GM21717 (cell line): ENCODE measurements at regions not wholly inside any gene's neighbourhood (a gene's known extent, or its start where the extent isn't known, plus 50 kb on each side); places are given as distances from the start of the nearest gene placed in this dataset.

Source experiments
- ATAC-seq: cut with Tn5 transposase; IDR thresholded peaks from one replicate; pipeline ENCODE4 v1.9.1; 2021; ENCODE audit warnings: mild to moderate bottlenecking, moderate library complexity; ENCODE audit not compliant: unreplicated experiment

DNA sequence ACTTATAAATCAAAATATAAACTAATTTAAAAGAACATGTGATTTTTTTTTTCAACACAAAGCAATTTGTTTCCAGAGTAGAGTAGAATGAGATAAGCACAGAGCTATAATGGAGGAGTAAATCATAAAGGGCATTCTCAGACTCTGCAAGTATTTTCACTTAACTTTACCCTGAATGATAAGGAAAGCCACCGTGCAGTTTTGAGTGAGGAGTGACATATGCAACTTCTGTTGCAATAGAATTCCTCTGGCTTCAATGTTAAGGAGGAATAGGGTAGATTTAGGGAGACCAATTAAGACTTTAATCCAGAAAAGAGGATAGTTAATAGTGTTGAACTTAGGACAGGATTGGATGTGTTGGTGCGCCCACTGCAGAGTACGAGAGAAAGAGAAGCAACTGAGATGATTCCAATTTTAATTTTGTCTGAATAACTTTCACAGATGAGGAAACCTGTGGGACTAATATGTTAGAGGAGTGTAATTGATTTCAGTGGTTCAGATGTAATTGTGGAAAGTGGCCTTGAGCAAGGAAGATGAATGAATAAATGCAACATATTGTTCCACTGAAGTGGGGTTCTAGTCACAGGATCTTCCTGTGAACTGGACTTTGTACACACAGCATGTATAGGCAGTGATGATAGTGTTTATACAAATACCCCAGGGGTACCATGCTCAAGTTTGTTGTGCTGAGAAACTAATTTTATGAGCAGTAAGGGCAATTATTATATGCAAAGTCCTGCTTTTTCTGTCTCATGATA, 255.5 kb upstream of the ANO3 start:
- no peak for ATAC-seq

GRCh38 chr11:26078231-26078821, 253.6 kb upstream of the ANO3 start:
- peak; percentile 79 for ATAC-seq

- no peak for ATAC-seq
Observed at GRCh38 chr11:26084313-26084712, 247.6 kb upstream of the ANO3 start.

- no peak for ATAC-seq
Observed at GRCh38 chr11:26086028-26086427, 245.9 kb upstream of the ANO3 start.

DNA sequence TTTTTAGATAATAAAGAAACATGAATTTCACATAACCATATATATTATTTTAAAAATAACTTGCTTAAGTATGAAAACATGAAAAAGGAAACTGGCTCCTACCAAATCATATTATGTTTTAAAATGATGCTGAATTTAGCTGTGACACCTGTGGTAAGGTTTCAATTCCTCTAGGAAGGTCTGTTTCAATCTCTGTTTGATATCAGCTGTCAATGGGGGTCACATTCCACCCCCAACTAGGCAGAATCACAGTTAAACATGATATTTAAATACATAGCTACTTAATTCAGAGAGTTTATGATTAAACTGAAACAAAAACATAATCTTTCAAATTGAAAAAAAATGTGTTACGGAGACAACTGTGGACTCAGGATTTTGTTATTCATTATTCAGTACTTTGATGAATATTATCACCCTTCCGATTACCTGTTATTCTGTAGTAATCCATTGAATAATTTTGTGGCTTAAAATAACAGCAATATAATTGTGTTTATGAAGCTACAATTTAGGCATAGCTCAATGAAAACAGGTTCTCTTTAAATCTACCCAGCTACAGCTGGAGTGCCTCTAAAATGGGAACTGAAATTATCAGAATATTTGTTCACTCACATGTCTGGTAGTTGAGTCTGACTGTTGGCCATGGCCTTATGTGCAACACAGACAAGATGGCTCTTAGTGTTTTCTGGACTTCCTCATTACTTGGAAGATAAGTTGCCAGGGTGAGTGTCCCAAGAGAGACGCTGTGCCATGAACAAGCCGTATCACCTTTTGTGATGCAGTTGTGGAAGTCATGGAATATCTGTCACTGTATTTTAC, 244.6 kb upstream of the ANO3 start:
- ATAC-seq = peak; percentile 99

DNA sequence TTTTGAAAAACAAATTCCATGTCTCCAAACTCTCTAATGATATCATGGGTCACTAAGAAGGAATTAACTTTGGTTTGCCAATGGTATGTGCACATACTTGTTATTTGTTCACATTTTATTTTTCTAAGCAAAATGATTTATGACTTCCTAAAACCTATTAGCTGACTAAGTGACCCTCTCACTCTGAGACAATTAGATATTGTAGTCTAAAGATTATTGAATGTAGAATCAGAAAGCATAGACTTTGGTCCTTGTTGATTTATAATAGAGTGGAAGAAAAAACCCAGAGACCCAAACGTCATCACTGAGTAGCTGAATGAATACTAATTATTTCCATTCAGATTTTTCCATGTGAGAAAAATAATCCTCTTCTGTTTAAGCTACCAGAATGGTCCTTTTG, 243.5 kb upstream of the ANO3 start:
- no peak for ATAC-seq

DNA sequence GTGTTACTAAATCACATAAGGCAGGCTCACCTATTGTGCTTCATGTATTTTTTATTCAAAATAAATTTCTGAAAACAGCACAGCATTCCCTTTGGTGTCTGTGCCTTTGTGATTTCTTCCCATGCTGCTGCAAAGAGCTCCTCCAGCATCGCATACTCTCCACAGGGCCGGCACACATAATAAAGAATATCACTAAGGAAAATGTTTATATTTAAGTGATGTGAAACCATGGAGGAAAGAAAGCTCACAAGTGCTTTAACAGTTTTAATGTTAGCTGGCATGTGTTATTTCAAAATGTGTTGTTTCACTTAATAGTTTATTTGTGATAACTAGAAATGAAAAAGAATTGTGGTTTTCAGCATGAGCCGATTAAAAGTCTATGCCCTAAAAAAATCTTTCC, 241.3 kb upstream of the ANO3 start:
- no peak for ATAC-seq

DNA sequence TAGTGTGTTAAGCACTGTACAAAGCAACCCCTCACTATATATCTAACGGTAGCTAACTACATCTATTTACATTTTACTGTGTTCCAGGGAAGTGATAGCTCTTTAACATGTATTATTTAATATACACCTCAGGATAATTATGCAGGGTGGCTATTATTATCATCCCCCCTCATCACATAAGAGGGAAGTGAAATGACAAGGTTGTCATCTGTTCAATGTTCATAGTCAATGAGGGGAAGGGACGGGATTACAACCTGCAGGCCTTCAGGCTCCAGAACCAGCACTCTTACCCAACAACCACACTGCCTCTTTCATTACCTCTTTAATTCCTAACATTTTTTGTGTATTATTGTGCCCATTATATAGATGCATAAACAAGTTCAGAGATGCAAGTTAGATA, 238.7 kb upstream of the ANO3 start:
- no peak for ATAC-seq

GRCh38 chr11:26095340-26095739, 236.6 kb upstream of the ANO3 start:
- ATAC-seq = no peak

DNA sequence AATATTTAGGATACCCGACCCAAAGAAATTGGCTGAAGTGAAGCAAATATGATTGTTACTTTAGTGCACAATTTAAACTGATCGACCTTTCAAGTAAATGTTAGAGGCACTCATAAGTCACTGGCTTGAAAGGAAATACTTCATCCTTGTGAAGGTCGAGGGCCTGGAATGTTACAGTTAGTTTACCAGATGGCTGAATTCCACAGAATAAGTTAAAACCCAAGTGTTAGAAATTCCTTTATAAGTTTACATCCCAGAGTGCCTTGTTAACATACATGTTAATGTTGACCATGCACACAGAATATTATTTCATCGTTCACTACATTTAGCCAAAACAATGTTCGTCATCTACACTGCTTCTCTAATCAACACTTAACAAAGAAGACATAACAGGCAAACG, 235.5 kb upstream of the ANO3 start:
- no peak for ATAC-seq

DNA sequence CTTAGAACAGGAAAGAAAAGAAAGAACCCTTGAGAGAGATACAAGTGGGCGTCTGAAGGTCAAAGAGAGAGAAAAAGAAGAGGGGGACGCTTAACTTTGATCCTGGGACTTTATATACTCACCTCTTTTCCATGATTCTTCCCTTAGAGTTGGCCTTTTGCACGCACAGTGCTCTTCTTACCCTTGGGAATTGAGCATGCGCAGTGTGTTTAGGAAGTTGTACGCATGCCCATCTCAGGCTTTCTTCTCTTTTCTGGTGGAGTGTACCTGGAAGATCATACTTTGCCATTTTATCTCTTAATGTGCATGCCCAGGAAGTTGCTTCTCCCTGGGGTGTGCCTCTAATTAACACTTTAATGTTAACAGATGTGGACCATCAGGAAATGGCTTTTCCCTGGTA, 229.6 kb upstream of the ANO3 start:
- ATAC-seq = no peak

GRCh38 chr11:26105762-26106423, 226.0 kb upstream of the ANO3 start:
- ATAC-seq = no peak

- no peak for ATAC-seq
Observed at GRCh38 chr11:26106726-26107125, 225.2 kb upstream of the ANO3 start.

- no peak for ATAC-seq
Observed at GRCh38 chr11:26109658-26110368, 222.1 kb upstream of the ANO3 start.

- no peak for ATAC-seq
Observed at GRCh38 chr11:26112264-26112663, 219.7 kb upstream of the ANO3 start.

DNA sequence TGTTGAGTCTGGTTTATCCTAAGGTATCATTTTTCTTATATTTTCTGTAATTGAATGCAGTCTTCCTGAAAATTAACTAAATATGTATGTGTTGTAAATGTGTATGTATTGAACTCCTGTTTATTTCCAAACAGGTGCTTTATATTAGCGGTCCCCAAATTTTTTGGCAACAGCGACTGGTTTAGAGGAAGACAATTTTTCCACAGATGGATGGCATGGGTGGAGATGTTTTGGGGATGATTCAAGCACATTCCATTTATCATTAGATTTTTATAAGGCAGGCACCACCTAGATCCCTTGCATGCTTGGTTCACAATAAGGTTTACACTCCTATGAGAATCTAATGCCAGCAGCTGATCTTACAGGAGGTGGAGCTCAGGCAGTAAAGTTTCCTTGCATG, 210.5 kb upstream of the ANO3 start:
- no peak for ATAC-seq

GRCh38 chr11:26126741-26127140, 205.2 kb upstream of the ANO3 start:
- no peak for ATAC-seq

DNA sequence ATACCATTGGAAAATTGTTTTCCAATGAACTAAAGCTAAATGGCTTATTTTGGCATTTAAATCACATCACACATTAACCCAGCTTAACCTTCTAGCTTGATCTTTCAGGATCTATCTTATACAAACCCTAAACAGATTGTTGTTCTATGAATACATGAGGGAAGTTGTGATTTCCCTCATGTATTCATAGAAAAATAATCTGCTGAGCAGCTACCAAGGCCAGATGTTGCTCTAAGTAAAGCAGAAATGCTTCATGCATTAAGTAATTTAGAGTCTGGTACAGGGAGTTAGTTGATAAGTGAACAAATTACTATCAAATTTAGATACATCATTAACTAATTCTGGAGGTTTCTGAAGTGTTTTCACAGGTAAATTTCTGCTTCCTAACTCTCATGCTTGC, 204.6 kb upstream of the ANO3 start:
- no peak for ATAC-seq

DNA sequence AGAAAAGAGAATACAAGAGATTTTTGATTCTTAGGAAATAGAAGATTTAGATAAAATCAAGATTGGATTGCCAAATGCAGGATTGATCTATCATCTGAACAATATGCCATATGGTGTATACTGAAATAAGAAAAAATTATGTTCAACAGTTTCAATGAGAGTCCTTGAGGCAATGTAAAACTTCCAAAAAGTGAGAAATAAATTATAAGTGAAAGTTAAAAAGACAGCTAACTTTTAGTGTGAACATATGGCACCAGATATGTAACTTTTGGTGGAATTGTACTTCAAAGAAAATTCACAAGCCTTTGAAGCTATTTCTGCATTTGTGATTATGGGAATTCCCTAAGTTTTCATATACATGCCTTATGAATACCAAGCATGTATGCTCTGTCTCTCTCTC, 200.5 kb upstream of the ANO3 start:
- no peak for ATAC-seq

- no peak for ATAC-seq
Observed at GRCh38 chr11:26134053-26134452, 197.9 kb upstream of the ANO3 start.
